Parathyroid adenoma (tissue), 2 donors: ENCODE measurements at regions not wholly inside any gene's neighbourhood (a gene's known extent, or its start where the extent isn't known, plus 50 kb on each side); places are given as distances from the start of the nearest gene placed in this dataset.

Experiments used
- H2AFZ ChIP-seq: fragments of 300-600 bp; sonication (generic); one replicate; pipeline ENCODE4 v1.7.0; 2017; ENCODE audit warnings: antibody characterized with exemption, mild to moderate bottlenecking
- H3K27ac ChIP-seq: fragments of 300-600 bp; sonication (generic); one replicate; pipeline ENCODE4 v1.7.0; 2017
- H3K27me3 ChIP-seq: fragments of 300-600 bp; sonication (generic); one replicate; pipeline ENCODE4 v1.7.0; 2017; ENCODE audit warnings: low read length; ENCODE audit not compliant: control insufficient read depth, insufficient read depth
- H3K36me3 ChIP-seq: fragments of 300-600 bp; sonication (generic); one replicate; pipeline ENCODE4 v1.7.0; 2017; ENCODE audit warnings: low read length; ENCODE audit not compliant: control insufficient read depth, insufficient read depth
- H3K4me1 ChIP-seq: fragments of 300-600 bp; sonication (generic); one replicate; pipeline ENCODE4 v1.7.0; 2017; ENCODE audit warnings: control low read depth
- H3K4me2 ChIP-seq: fragments of 300-600 bp; sonication (generic); one replicate; pipeline ENCODE4 v1.7.0; 2017; ENCODE audit warnings: low read length
- H3K4me3 ChIP-seq: fragments of 300-600 bp; sonication (generic); one replicate; pipeline ENCODE4 v1.7.0; 2017; ENCODE audit warnings: low read depth, low read length
- H3K79me2 ChIP-seq: fragments of 300-600 bp; sonication (generic); one replicate; pipeline ENCODE4 v1.7.0; 2017; ENCODE audit warnings: control low read depth
- H3K9ac ChIP-seq: fragments of 300-600 bp; sonication (generic); one replicate; pipeline ENCODE4 v1.7.0; 2017; ENCODE audit warnings: mild to moderate bottlenecking
- H3K9me3 ChIP-seq: fragments of 300-600 bp; sonication (generic); one replicate; pipeline ENCODE4 v1.7.0; 2017; ENCODE audit warnings: low read length; ENCODE audit not compliant: control insufficient read depth
- TF ChIP-seq, protein P1 (sequence below): fragments of 300-600 bp; sonication (generic); IDR thresholded peaks from one replicate; pipeline ENCODE4 v1.7.0; 2017; ENCODE audit warnings: antibody characterized with exemption, mild to moderate bottlenecking
- donor health status: primary hyperparathyroidism.

DNA sequence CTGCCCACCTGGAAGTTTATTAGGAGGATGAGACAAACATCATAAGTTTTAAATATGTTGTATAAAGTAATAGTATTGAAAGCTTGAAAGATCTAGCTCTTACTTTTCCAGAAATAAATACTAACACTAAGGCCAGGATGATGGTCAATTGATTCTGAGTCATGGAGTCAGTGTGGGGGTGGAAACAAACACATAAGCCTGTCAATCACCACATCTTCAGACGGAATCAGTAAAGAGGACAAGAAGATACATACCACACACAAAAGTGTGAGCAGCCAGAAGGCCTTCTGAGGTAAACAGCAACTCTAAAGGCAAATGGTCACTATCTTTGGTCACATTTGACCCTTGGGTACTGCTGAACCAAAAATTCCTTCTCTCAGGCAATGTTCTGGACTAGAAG, 365.0 kb upstream of the RASGEF1B start:
- Histone ChIP-seq H3K79me2 (no peaks in the 10 kb centered on the region), H3K4me2 (no peak overlapping the region), H3K27me3 (no peaks in the 10 kb centered on the region), H3K4me1 (no peaks in the 10 kb centered on the region), H3K9me3 (no peaks in the 10 kb centered on the region), H3K27ac (no peak overlapping the region), H2AFZ (no peak overlapping the region), H3K36me3 (no peaks in the 10 kb centered on the region), H3K4me3 (no peak overlapping the region), H3K9ac (no peak overlapping the region)
- TF ChIP-seq, protein P1, sequence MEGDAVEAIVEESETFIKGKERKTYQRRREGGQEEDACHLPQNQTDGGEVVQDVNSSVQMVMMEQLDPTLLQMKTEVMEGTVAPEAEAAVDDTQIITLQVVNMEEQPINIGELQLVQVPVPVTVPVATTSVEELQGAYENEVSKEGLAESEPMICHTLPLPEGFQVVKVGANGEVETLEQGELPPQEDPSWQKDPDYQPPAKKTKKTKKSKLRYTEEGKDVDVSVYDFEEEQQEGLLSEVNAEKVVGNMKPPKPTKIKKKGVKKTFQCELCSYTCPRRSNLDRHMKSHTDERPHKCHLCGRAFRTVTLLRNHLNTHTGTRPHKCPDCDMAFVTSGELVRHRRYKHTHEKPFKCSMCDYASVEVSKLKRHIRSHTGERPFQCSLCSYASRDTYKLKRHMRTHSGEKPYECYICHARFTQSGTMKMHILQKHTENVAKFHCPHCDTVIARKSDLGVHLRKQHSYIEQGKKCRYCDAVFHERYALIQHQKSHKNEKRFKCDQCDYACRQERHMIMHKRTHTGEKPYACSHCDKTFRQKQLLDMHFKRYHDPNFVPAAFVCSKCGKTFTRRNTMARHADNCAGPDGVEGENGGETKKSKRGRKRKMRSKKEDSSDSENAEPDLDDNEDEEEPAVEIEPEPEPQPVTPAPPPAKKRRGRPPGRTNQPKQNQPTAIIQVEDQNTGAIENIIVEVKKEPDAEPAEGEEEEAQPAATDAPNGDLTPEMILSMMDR: no peak

DNA sequence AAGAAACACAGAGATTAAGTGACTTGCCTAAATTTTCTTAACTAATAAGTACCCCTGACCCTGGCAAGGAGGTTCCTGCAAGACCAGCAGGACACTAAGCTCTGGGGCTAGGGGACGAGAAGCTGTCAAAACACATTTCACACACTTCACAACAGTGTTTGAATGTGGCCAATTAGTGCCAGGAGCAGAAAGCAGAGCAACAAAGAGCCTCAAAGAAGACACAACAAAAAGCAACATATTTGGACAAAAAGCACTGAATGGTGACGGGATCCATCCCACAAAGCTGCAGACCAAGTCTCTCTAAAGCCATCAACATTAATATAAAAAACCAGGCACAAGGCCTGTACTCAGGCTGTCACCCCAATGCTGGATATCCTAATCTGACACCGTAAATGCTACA, 361.9 kb upstream of the RASGEF1B start:
- H3K27me3 ChIP-seq: no peaks in the 10 kb centered on the region
- TF ChIP-seq, protein P1: no peak
- H3K36me3 ChIP-seq: no peaks in the 10 kb centered on the region
- no peaks in the 10 kb centered on the region for H3K79me2 ChIP-seq
- no peak overlapping the region for H3K9ac ChIP-seq
- no peak overlapping the region for H3K4me2 ChIP-seq
- H3K9me3 ChIP-seq: no peaks in the 10 kb centered on the region
- no peak overlapping the region for H3K27ac ChIP-seq
- H3K4me3 ChIP-seq: no peak overlapping the region
- no peaks in the 10 kb centered on the region for H3K4me1 ChIP-seq
- no peak overlapping the region for H2AFZ ChIP-seq

DNA sequence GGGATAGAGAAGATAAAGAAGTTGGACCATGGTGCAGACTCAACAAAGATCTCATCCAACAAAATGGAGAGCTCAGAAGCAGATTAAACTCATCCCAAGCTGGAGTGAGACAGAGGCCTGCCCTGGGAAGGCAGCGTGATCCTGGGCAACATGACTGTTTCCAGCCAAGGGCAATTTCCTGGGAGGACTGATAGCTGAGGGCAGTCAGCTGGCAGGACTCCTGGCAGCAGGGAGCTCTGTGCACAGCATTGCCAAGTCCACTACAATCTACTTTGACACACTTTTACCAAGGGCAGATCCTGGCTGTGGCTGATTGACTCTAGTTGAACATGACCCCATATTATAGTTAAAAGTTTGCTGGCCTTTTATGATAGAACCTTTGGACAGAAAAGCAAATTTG, 357.3 kb upstream of the RASGEF1B start:
- H3K36me3 ChIP-seq: no peaks in the 10 kb centered on the region
- no peaks in the 10 kb centered on the region for H3K4me1 ChIP-seq
- H3K9me3 ChIP-seq: no peaks in the 10 kb centered on the region
- H3K27ac ChIP-seq: no peak overlapping the region
- H3K27me3 ChIP-seq: no peaks in the 10 kb centered on the region
- H3K4me2 ChIP-seq: no peak overlapping the region
- H3K4me3 ChIP-seq: no peak overlapping the region
- H3K79me2 ChIP-seq: no peaks in the 10 kb centered on the region
- no peak overlapping the region for H3K9ac ChIP-seq
- H2AFZ ChIP-seq: no peak overlapping the region
- TF ChIP-seq, protein P1: no peak

DNA sequence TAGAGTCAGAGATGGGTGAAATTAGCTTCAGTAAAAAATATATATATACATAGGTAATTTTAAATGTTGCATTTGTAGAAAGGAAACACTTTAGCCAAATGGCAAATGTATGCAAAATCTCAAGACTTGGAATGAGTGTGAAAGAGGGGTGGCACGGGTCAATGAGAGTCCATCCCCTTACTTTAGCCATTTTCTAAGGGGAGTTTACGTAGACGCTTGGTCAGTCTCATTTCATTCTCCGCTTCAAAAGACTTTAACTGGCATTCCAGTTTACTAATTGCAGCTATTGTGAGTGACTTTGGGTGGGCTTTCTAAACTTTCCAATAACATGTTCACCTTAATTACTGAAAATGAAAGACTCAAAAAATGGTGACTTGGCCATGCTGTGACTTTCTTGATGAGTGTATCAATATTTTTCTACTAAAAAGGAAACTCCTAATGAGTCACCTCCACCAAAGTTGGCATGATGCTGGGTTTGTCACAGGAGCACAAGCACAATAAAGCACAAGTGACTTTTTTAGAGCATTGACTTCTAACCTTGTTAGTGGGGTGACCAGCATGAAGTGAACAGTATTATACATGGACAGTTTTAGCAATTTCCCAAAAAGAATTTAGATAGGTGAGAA, 356.0 kb upstream of the RASGEF1B start:
- TF ChIP-seq, protein P1: no peak
- Histone ChIP-seq H3K79me2 (no peaks in the 10 kb centered on the region), H3K9ac (no peak overlapping the region), H3K4me2 (no peak overlapping the region), H3K27ac (no peak overlapping the region), H2AFZ (no peak overlapping the region), H3K9me3 (no peaks in the 10 kb centered on the region), H3K4me1 (no peaks in the 10 kb centered on the region), H3K36me3 (no peaks in the 10 kb centered on the region), H3K27me3 (no peaks in the 10 kb centered on the region), H3K4me3 (no peak overlapping the region)

DNA sequence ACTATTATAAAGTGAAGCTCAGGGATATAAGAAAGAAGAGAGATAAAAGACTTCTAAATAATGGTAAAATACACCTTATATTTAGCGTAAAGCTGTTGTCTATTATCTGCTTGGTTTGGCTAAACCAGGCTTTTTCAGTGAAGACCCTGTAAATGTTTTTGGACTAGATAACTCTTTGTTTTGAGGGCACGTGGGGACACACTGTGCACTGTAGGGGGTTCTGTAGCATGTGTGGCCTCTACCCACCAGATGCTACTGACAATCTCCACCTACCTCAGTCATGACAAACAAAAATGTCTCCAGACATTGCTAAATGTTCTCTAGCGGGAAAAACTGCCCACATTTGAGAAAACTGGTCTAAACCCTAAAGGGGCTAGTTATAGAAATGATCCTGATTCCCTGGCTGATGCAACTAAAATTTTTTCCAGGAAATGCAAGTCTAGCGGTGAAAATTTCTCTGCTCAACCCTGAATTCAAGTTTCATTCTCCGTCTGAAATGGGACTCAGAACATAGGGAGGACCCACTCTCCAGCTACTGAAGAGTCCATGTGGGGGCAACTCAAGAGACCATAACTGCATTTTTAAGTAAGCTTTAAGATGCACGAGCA, 355.2 kb upstream of the RASGEF1B start:
- no peak overlapping the region for H3K9ac ChIP-seq

More for the DNA sequence above, 355.2 kb upstream of the RASGEF1B start:
- no peak overlapping the region for H2AFZ ChIP-seq
- TF ChIP-seq, protein P1: no peak
- no peak overlapping the region for H3K4me2 ChIP-seq
- H3K27me3 ChIP-seq: no peaks in the 10 kb centered on the region
- no peaks in the 10 kb centered on the region for H3K79me2 ChIP-seq
- H3K4me3 ChIP-seq: no peak overlapping the region
- H3K4me1 ChIP-seq: no peaks in the 10 kb centered on the region
- H3K36me3 ChIP-seq: no peaks in the 10 kb centered on the region
- H3K9me3 ChIP-seq: no peaks in the 10 kb centered on the region
- H3K27ac ChIP-seq: no peak overlapping the region
